H1 (cell line): ENCODE measurements at regions not wholly inside any gene's neighbourhood (a gene's known extent, or its start where the extent isn't known, plus 50 kb on each side); places are given as distances from the start of the nearest gene placed in this dataset.

Source experiments
- CTCF ChIA-PET: fragments of 300-600 bp; sonication (Branson Sonifier 250); formaldehyde crosslinking; loops from one replicate; lab custom pipeline; 2021; ENCODE audit not compliant: partially characterized antibody; lab: Charles Lee
- POLR2A ChIA-PET: fragments of 300-600 bp; sonication (Branson Sonifier 250); formaldehyde crosslinking; loops from one replicate; lab custom pipeline; 2021; ENCODE audit warnings: inconsistent platforms; ENCODE audit not compliant: partially characterized antibody; lab: Charles Lee
- DNase-seq, 2 experiments: peaks; one replicate each; pipeline versions ENCODE4 v3.0.0 to v3.0.0-alpha.2; 2010 to 2022; ENCODE audit warnings: low spot score in 2 of 2, low read depth in 1 of 2, mixed read lengths in 1 of 2
- FAIRE-seq: peaks from 2 replicates; lab custom pipeline; 2011; peaks lifted over from hg19 to GRCh38; lab: Jason Lieb, UNC
- H2AFZ ChIP-seq: 2 replicates; pipeline ENCODE4 v1.8.1; 2012; ENCODE audit warnings: low read length, inconsistent platforms
- H2AK5ac ChIP-seq: 2 replicates; pipeline ENCODE4 v1.6.1; 2013; ENCODE audit warnings: low read depth, low read length
- H2BK120ac ChIP-seq: replicated peaks from 2 replicates; pipeline ENCODE3; 2013; ENCODE audit warnings: low read depth, low read length, inconsistent platforms
- H2BK12ac ChIP-seq: 2 replicates; pipeline ENCODE4 v1.6.1; 2013; ENCODE audit warnings: low read depth, low read length
- H2BK15ac ChIP-seq: 2 replicates; pipeline ENCODE4 v1.6.1; 2013; ENCODE audit warnings: low read length
- H2BK20ac ChIP-seq: 2 replicates; pipeline ENCODE4 v1.6.1; 2013; ENCODE audit warnings: low read length
- H2BK5ac ChIP-seq: 2 replicates; pipeline ENCODE4 v1.6.1; 2013; ENCODE audit warnings: low read depth, low read length
- H3K14ac ChIP-seq: 2 replicates; pipeline ENCODE4 v1.6.1; 2013; ENCODE audit warnings: inconsistent platforms; ENCODE audit not compliant: insufficient read length
- H3K18ac ChIP-seq: 2 replicates; pipeline ENCODE4 v1.6.1; 2013; ENCODE audit warnings: low read length; ENCODE audit errors: extremely low read depth
- H3K23ac ChIP-seq: 2 replicates; pipeline ENCODE4 v1.6.1; 2013; ENCODE audit warnings: inconsistent platforms; ENCODE audit not compliant: insufficient read length
- H3K23me2 ChIP-seq: 2 replicates; pipeline ENCODE4 v1.6.1; 2013; ENCODE audit warnings: low read depth, low read length
- H3K27ac ChIP-seq: 2 replicates; pipeline ENCODE4 v1.6.1; 2011; ENCODE audit warnings: low read depth, low read length, inconsistent platforms
- H3K27me3 ChIP-seq, 4 experiments: replicated peaks in 1 of 4; 1 replicate in 1 of 4; 2 replicates in 3 of 4; pipeline versions ENCODE4 v1.6.1 to v1.8.1; 2011 to 2013; ENCODE audit warnings: low read length in 3 of 4, mild to moderate bottlenecking in 3 of 4, inconsistent platforms in 2 of 4, mixed read lengths in 2 of 4, moderate library complexity in 1 of 4; ENCODE audit not compliant: control insufficient read depth in 3 of 4, insufficient read depth in 3 of 4; ENCODE audit errors: extremely low read depth in 1 of 4
- H3K36me3 ChIP-seq, 4 experiments: 2 replicates each; pipeline versions ENCODE4 v1.6.1 to v1.8.1; 2011 to 2013; ENCODE audit warnings: mild to moderate bottlenecking in 4 of 4, low read length in 3 of 4, moderate library complexity in 2 of 4, control low read depth in 1 of 4, inconsistent platforms in 1 of 4; ENCODE audit not compliant: insufficient read depth in 4 of 4, control insufficient read depth in 2 of 4
- H3K4ac ChIP-seq: replicated peaks from 2 replicates; pipeline ENCODE3; 2013; ENCODE audit warnings: low read length, low read depth, mixed read lengths, inconsistent platforms; ENCODE audit not compliant: insufficient read length
- H3K4me1 ChIP-seq, 4 experiments: replicated peaks in 1 of 4; 1 replicate in 1 of 4; 2 replicates in 3 of 4; pipeline versions ENCODE4 v1.6.1 to v1.8.1; 2011 to 2013; ENCODE audit warnings: low read length in 3 of 4, inconsistent platforms in 2 of 4, mixed read lengths in 1 of 4; ENCODE audit not compliant: insufficient read depth in 4 of 4, control insufficient read depth in 3 of 4
- H3K4me2 ChIP-seq, 2 experiments: 2 replicates each; pipeline versions ENCODE4 v1.6.1 to v1.8.1; 2011 to 2013; ENCODE audit warnings: low read depth in 2 of 2, low read length in 2 of 2, control low read depth in 1 of 2, inconsistent platforms in 1 of 2, mild to moderate bottlenecking in 1 of 2; ENCODE audit not compliant: insufficient read depth in 1 of 2
- H3K4me3 ChIP-seq, 4 experiments: fragments of 200-600, 300-600 bp in 1 of 4; sonication (generic), shearing (Covaris generic), sonication (Bioruptor Twin) in 1 of 4; 2 replicates each; pipeline versions ENCODE4 v1.5.1 to v1.8.1; 2011 to 2016; ENCODE audit warnings: low read length in 4 of 4, low read depth in 3 of 4, control low read depth in 2 of 4, inconsistent platforms in 2 of 4, mild to moderate bottlenecking in 2 of 4, mixed read lengths in 1 of 4, moderate library complexity in 1 of 4; ENCODE audit not compliant: insufficient read depth in 2 of 4; ENCODE audit errors: extremely low read depth in 1 of 4
- H3K56ac ChIP-seq: replicated peaks from 2 replicates; pipeline ENCODE3; 2013; ENCODE audit warnings: low read depth, mild to moderate bottlenecking, mixed read lengths, low read length, inconsistent platforms; ENCODE audit not compliant: insufficient read length
- H3K79me1 ChIP-seq: 2 replicates; pipeline ENCODE4 v1.6.1; 2013; ENCODE audit warnings: low read depth, low read length, control low read depth
- H3K79me2 ChIP-seq, 2 experiments: 2 replicates each; pipeline versions ENCODE4 v1.6.1 to v1.8.1; 2012 to 2013; ENCODE audit warnings: low read length in 2 of 2, mild to moderate bottlenecking in 2 of 2, inconsistent platforms in 1 of 2; ENCODE audit not compliant: insufficient read depth in 2 of 2, control insufficient read depth in 1 of 2
- H3K9ac ChIP-seq, 4 experiments: replicated peaks in 1 of 4; 1 replicate in 1 of 4; 2 replicates in 3 of 4; pipeline versions ENCODE4 v1.6.1 to v1.8.1; 2011 to 2013; ENCODE audit warnings: low read depth in 3 of 4, low read length in 3 of 4, control low read depth in 2 of 4, mild to moderate bottlenecking in 2 of 4, moderate library complexity in 2 of 4, inconsistent platforms in 1 of 4; ENCODE audit errors: extremely low read depth in 1 of 4
- H3K9me3 ChIP-seq, 2 experiments: 2 replicates each; pipeline versions ENCODE4 v1.6.1 to v1.8.1; 2012 to 2013; ENCODE audit warnings: mild to moderate bottlenecking in 2 of 2, moderate library complexity in 2 of 2, control low read depth in 1 of 2, inconsistent platforms in 1 of 2, low read depth in 1 of 2, low read length in 1 of 2, mixed read lengths in 1 of 2; ENCODE audit not compliant: insufficient read depth in 2 of 2
- H4K20me1 ChIP-seq, 2 experiments: replicated peaks in 1 of 2; 2 replicates each; pipeline versions ENCODE3 to v1.8.1; 2011 to 2013; ENCODE audit warnings: inconsistent platforms in 2 of 2, low read length in 2 of 2, mild to moderate bottlenecking in 1 of 2; ENCODE audit not compliant: insufficient read depth in 2 of 2, control insufficient read depth in 1 of 2
- H4K5ac ChIP-seq: 2 replicates; pipeline ENCODE4 v1.6.1; 2013; ENCODE audit warnings: low read length, low read depth, mixed read lengths, inconsistent platforms; ENCODE audit not compliant: insufficient read length
- H4K8ac ChIP-seq: 2 replicates; pipeline ENCODE4 v1.8.0; 2013; ENCODE audit warnings: mild to moderate bottlenecking, moderate library complexity, low read length, inconsistent platforms; ENCODE audit not compliant: insufficient read depth; ENCODE audit errors: extremely low read depth
- H4K91ac ChIP-seq: replicated peaks from 2 replicates; pipeline ENCODE3; 2013; ENCODE audit warnings: low read length, mixed read lengths, inconsistent platforms; ENCODE audit not compliant: insufficient read length
- BRCA1 ChIP-seq: IDR thresholded peaks from 2 replicates; pipeline ENCODE4 v1.6.1; 2012; ENCODE audit warnings: low read depth, low read length, improper control_type of control experiment
- EGR1 ChIP-seq: IDR thresholded peaks from 2 replicates; pipeline ENCODE4 v1.6.1; 2011; ENCODE audit warnings: low read depth, low read length, borderline replicate concordance
- MAFK ChIP-seq: IDR thresholded peaks from 2 replicates; pipeline ENCODE4 v1.6.1; 2012; ENCODE audit warnings: low read depth, mild to moderate bottlenecking, improper control_type of control experiment, low read length
- RNF2 ChIP-seq: fragments of 200-900, 300-1000 bp; sonication (generic); IDR thresholded peaks from 2 replicates; pipeline ENCODE4 v1.7.1; 2016; ENCODE audit warnings: borderline replicate concordance, low read depth, mild to moderate bottlenecking, antibody characterized with exemption, low read length; ENCODE audit not compliant: poor library complexity, severe bottlenecking; ENCODE audit errors: missing control alignments
- TBP ChIP-seq: IDR thresholded peaks from 2 replicates; pipeline ENCODE4 v1.6.1; 2011; ENCODE audit warnings: low read depth, low read length, improper control_type of control experiment
- YY1 ChIP-seq: IDR thresholded peaks from 2 replicates; pipeline ENCODE4 v1.6.1; 2011; ENCODE audit warnings: low read depth, mild to moderate bottlenecking, low read length
- WGBS, 2 experiments: shearing (Covaris generic) in 1 of 2; methylation state at CpG; one replicate each; pipeline versions ENCODE4 v1.1.6 to v1.1.7; 2013 to 2015; ENCODE audit warnings: low lambda C conversion rate in 2 of 2, mixed read lengths in 2 of 2, inconsistent platforms in 1 of 2, low coverage in 1 of 2, missing lambda C conversion rate in 1 of 2; ENCODE audit not compliant: insufficient replicate concordance in 2 of 2, insufficient coverage in 1 of 2, insufficient read length in 1 of 2; ENCODE audit errors: extremely low coverage in 1 of 2, missing lambda C conversion rate in 1 of 2; 5-methylcytosine and 5-hydroxymethylcytosine counted together
- TF ChIP-seq, protein P1 (sequence below): IDR thresholded peaks from 2 replicates; pipeline ENCODE4 v1.6.1; 2012; ENCODE audit warnings: low read length, inconsistent platforms
- TF ChIP-seq, protein P2 (sequence below): IDR thresholded peaks from 2 replicates; pipeline ENCODE4 v1.6.1; 2011; ENCODE audit warnings: low read length, improper control_type of control experiment
- TF ChIP-seq, protein P3 (sequence below), 3 experiments: IDR thresholded peaks; 1 replicate in 2 of 3; 2 replicates in 1 of 3; pipeline versions ENCODE4 v1.5.1 to v1.6.1; 2011; ENCODE audit warnings: low read length in 3 of 3, mild to moderate bottlenecking in 3 of 3, inconsistent platforms in 2 of 3, low read depth in 1 of 3, moderate library complexity in 1 of 3; ENCODE audit not compliant: insufficient read depth in 1 of 3; ENCODE audit errors: control extremely low read depth in 1 of 3

DNA sequence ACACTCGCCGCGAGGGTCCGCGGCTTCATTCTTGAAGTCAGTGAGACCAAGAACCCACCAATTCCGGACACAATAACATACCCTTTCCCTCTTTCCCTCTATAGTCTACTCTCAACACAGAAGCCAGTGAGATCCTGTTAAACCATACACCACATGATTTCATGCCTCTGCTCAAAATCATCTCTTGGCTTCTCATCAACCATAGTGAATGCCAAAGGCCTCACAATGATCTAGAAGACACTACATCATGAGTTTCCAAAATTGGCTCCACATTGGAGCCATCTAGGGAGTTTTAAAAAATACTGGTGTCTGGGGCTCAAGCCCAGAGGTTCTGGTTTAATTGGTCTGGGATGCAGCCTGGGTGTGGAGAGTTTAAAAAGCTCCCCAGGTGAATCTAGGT, 124.5 kb downstream of the EFNB1 start:
- H3K79me1 ChIP-seq = no peaks in the 10 kb centered on the region
- H3K27ac ChIP-seq = no peak overlapping the region
- H4K20me1 ChIP-seq = no peaks in the 10 kb centered on the region
- H3K18ac ChIP-seq = no peak overlapping the region
- H2BK20ac ChIP-seq = no peak overlapping the region
- no peak overlapping the region for H2BK12ac ChIP-seq
- WGBS, 2 experiments = 63% methylated on average over 1 of the region's 6 CpGs; no CpG with 5 or more reads in 1 of the 2 experiments
- no peaks in the 10 kb centered on the region for H3K27me3 ChIP-seq
- H3K79me2 ChIP-seq = no peaks in the 10 kb centered on the region
- H2BK120ac ChIP-seq = no peak overlapping the region
- H3K23ac ChIP-seq = no peak overlapping the region
- no peak overlapping the region for H2AK5ac ChIP-seq
- POLR2A ChIA-PET = no interaction called here
- CTCF ChIA-PET = no interaction called here
- H3K4me1 ChIP-seq = no peaks in the 10 kb centered on the region
- DNase-seq = no peak
- FAIRE-seq = no peak
- H2BK15ac ChIP-seq = no peak overlapping the region
- no peak overlapping the region for H3K4me3 ChIP-seq
- H3K14ac ChIP-seq = no peak overlapping the region
- H3K23me2 ChIP-seq = no peaks in the 10 kb centered on the region
- H4K91ac ChIP-seq = no peak overlapping the region
- no peak overlapping the region for H2BK5ac ChIP-seq
- no peak overlapping the region for H3K9ac ChIP-seq
- H3K56ac ChIP-seq = no peak overlapping the region
- H3K4me2 ChIP-seq = no peak overlapping the region
- H3K36me3 ChIP-seq = no peaks in the 10 kb centered on the region
- no peak overlapping the region for H2AFZ ChIP-seq
- H4K8ac ChIP-seq = no peak overlapping the region
- no peak overlapping the region for H4K5ac ChIP-seq
- no peak overlapping the region for H3K4ac ChIP-seq
- no peaks in the 10 kb centered on the region for H3K9me3 ChIP-seq
- TF ChIP-seq TBP = no peak
- TF ChIP-seq EGR1 = no peak
- TF ChIP-seq, protein P1, sequence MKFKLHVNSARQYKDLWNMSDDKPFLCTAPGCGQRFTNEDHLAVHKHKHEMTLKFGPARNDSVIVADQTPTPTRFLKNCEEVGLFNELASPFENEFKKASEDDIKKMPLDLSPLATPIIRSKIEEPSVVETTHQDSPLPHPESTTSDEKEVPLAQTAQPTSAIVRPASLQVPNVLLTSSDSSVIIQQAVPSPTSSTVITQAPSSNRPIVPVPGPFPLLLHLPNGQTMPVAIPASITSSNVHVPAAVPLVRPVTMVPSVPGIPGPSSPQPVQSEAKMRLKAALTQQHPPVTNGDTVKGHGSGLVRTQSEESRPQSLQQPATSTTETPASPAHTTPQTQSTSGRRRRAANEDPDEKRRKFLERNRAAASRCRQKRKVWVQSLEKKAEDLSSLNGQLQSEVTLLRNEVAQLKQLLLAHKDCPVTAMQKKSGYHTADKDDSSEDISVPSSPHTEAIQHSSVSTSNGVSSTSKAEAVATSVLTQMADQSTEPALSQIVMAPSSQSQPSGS = no peak
- TF ChIP-seq RNF2 = no peak
- no peak for TF ChIP-seq YY1
- no peak for TF ChIP-seq BRCA1
- TF ChIP-seq, protein P2, sequence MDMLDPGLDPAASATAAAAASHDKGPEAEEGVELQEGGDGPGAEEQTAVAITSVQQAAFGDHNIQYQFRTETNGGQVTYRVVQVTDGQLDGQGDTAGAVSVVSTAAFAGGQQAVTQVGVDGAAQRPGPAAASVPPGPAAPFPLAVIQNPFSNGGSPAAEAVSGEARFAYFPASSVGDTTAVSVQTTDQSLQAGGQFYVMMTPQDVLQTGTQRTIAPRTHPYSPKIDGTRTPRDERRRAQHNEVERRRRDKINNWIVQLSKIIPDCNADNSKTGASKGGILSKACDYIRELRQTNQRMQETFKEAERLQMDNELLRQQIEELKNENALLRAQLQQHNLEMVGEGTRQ = no peak
- no peak for TF ChIP-seq MAFK
- TF ChIP-seq, protein P3, sequence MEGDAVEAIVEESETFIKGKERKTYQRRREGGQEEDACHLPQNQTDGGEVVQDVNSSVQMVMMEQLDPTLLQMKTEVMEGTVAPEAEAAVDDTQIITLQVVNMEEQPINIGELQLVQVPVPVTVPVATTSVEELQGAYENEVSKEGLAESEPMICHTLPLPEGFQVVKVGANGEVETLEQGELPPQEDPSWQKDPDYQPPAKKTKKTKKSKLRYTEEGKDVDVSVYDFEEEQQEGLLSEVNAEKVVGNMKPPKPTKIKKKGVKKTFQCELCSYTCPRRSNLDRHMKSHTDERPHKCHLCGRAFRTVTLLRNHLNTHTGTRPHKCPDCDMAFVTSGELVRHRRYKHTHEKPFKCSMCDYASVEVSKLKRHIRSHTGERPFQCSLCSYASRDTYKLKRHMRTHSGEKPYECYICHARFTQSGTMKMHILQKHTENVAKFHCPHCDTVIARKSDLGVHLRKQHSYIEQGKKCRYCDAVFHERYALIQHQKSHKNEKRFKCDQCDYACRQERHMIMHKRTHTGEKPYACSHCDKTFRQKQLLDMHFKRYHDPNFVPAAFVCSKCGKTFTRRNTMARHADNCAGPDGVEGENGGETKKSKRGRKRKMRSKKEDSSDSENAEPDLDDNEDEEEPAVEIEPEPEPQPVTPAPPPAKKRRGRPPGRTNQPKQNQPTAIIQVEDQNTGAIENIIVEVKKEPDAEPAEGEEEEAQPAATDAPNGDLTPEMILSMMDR (IDR thresholded peaks at IDR 0.05; ENCODE audit: control extremely low read depth in 1 of 3, insufficient read depth in 1 of 3, low read depth in 1 of 3, low read length in 3 of 3) = no peak
